ENCODE measurements at regions not wholly inside any gene's neighbourhood (a gene's known extent, or its start where the extent isn't known, plus 50 kb on each side); places are given as distances from the start of the nearest gene placed in this dataset.

- no peak for TF ChIP-seq CTCF (conservative IDR thresholded peaks at IDR 0.05)
- TF ChIP-seq EZH2 (IDR thresholded peaks at IDR 0.05; ENCODE audit: low read depth): no peak
Observed at GRCh38 chr7:32200646-32201045, 130.4 kb upstream of the PDE1C start.
